ENCODE measurements at regions not wholly inside any gene's neighbourhood (a gene's known extent, or its start where the extent isn't known, plus 50 kb on each side); places are given as distances from the start of the nearest gene placed in this dataset.

- TF ChIP-seq, protein P1, sequence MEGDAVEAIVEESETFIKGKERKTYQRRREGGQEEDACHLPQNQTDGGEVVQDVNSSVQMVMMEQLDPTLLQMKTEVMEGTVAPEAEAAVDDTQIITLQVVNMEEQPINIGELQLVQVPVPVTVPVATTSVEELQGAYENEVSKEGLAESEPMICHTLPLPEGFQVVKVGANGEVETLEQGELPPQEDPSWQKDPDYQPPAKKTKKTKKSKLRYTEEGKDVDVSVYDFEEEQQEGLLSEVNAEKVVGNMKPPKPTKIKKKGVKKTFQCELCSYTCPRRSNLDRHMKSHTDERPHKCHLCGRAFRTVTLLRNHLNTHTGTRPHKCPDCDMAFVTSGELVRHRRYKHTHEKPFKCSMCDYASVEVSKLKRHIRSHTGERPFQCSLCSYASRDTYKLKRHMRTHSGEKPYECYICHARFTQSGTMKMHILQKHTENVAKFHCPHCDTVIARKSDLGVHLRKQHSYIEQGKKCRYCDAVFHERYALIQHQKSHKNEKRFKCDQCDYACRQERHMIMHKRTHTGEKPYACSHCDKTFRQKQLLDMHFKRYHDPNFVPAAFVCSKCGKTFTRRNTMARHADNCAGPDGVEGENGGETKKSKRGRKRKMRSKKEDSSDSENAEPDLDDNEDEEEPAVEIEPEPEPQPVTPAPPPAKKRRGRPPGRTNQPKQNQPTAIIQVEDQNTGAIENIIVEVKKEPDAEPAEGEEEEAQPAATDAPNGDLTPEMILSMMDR (IDR thresholded peaks at IDR 0.05; ENCODE audit: poor library complexity, severe bottlenecking): no peak
- TF ChIP-seq POLR2AphosphoS5 (IDR thresholded peaks at IDR 0.05): no peak
- no peak for TF ChIP-seq RAD21 (conservative IDR thresholded peaks at IDR 0.05)
- TF ChIP-seq EP300 (conservative IDR thresholded peaks at IDR 0.05; ENCODE audit: poor library complexity, severe bottlenecking): no peak
- no peak for TF ChIP-seq EZH2 (IDR thresholded peaks at IDR 0.05; ENCODE audit: borderline replicate concordance, insufficient read depth, low read length, poor library complexity, severe bottlenecking)
- no peak for TF ChIP-seq SMC3 (conservative IDR thresholded peaks at IDR 0.05; ENCODE audit: poor library complexity)
- no peak for TF ChIP-seq TAF1 (IDR thresholded peaks at IDR 0.05; ENCODE audit: low read depth)
Observed at GRCh38 chr7:25066253-25066652, 58.8 kb downstream of the CYCS start.
